OCI-LY7 (cell line): ENCODE measurements at regions not wholly inside any gene's neighbourhood (a gene's known extent, or its start where the extent isn't known, plus 50 kb on each side); places are given as distances from the start of the nearest gene placed in this dataset.

Source experiments
- BruUV-seq: library from RNA; stranded (reverse); fragments of 400-500 nt; replicated peaks from 2 replicates; lab custom pipeline; 2021; lab: Mats Ljungman, UMichigan
- CTCF ChIA-PET: fragments of 300-600 bp; sonication (Branson Sonifier 250); formaldehyde crosslinking; loops from one replicate; lab custom pipeline; 2022; ENCODE audit warnings: antibody characterized with exemption; ENCODE audit not compliant: unreplicated experiment; lab: Charles Lee
- POLR2A ChIA-PET: fragments of 300-600 bp; sonication (Branson Sonifier 250); formaldehyde crosslinking; loops from one replicate; lab custom pipeline; 2022; ENCODE audit warnings: antibody characterized with exemption; lab: Charles Lee
- DNase-seq: peaks from one replicate; pipeline ENCODE4 v3.0.0-alpha.2; 2015; ENCODE audit warnings: low spot score
- H2AFZ ChIP-seq: fragments of 200-600 bp; sonication (generic), shearing (Covaris generic); 2 replicates; pipeline ENCODE4 v1.6.1; 2014; ENCODE audit warnings: mild to moderate bottlenecking, antibody characterized with exemption, low read length, moderate library complexity
- H3K27ac ChIP-seq: fragments of 200-600 bp; sonication (generic); 2 replicates; pipeline ENCODE4 v1.5.1; 2014; ENCODE audit warnings: mixed run types, low read depth, mild to moderate bottlenecking, moderate library complexity, low read length, inconsistent platforms; ENCODE audit not compliant: poor library complexity, severe bottlenecking
- H3K36me3 ChIP-seq: fragments of 200-600 bp; sonication (generic); 2 replicates; pipeline ENCODE4 v1.6.1; 2014; ENCODE audit warnings: mild to moderate bottlenecking, antibody characterized with exemption, low read length, moderate library complexity, mixed read lengths; ENCODE audit not compliant: insufficient read depth
- H3K4me1 ChIP-seq: fragments of 200-600 bp; sonication (generic); 2 replicates; pipeline ENCODE4 v1.5.1; 2014; ENCODE audit warnings: mild to moderate bottlenecking, low read length; ENCODE audit not compliant: insufficient read depth, poor library complexity, severe bottlenecking
- H3K4me2 ChIP-seq: fragments of 200-600 bp; sonication (generic); 2 replicates; pipeline ENCODE4 v1.6.1; 2014; ENCODE audit warnings: mild to moderate bottlenecking, low read length
- H3K4me3 ChIP-seq: fragments of 200-600 bp; sonication (generic); 2 replicates; pipeline ENCODE4 v1.5.1; 2014; ENCODE audit warnings: mild to moderate bottlenecking, low read depth, low read length; ENCODE audit not compliant: poor library complexity, severe bottlenecking
- H3K79me2 ChIP-seq: fragments of 200-600 bp; sonication (generic); 2 replicates; pipeline ENCODE4 v1.6.1; 2016; ENCODE audit warnings: low read depth, mild to moderate bottlenecking, low read length, moderate library complexity, mixed read lengths; ENCODE audit not compliant: insufficient read depth
- H3K9me2 ChIP-seq: fragments of 200-600 bp; sonication (generic); 2 replicates; pipeline ENCODE4 v1.6.1; 2016; ENCODE audit warnings: mild to moderate bottlenecking, low read length, mixed read lengths; ENCODE audit not compliant: insufficient read depth
- H3K9me3 ChIP-seq: fragments of 200-600 bp; sonication (generic); 2 replicates; pipeline ENCODE4 v1.6.1; 2014; ENCODE audit warnings: mild to moderate bottlenecking, mixed run types, low read length, mixed read lengths
- H4K20me1 ChIP-seq: fragments of 200-600 bp; sonication (generic); 2 replicates; pipeline ENCODE4 v1.6.1; 2014; ENCODE audit warnings: mild to moderate bottlenecking, antibody characterized with exemption, low read length, moderate library complexity, mixed read lengths; ENCODE audit not compliant: insufficient read depth
- EZH2phosphoT487 ChIP-seq: fragments of 200-600 bp; sonication (generic); IDR thresholded peaks from 2 replicates; pipeline ENCODE4 v1.6.1; 2018; ENCODE audit warnings: low read depth, borderline replicate concordance, mild to moderate bottlenecking, mixed run types, antibody characterized with exemption, low read length, moderate library complexity, mixed read lengths
- intact Hi-C: fragments of 100-400 bp; cut with micrococcal nuclease; formaldehyde crosslinking; loops from one replicate; pipeline ENCODE4 v1.10.0; 2022; ENCODE audit not compliant: unreplicated experiment
- TF ChIP-seq, protein P1 (sequence below): fragments of 200-600 bp; sonication (generic); conservative IDR thresholded peaks from 2 replicates; pipeline ENCODE4 v1.5.1; 2014; ENCODE audit warnings: mild to moderate bottlenecking, antibody characterized with exemption, low read length, moderate library complexity, mixed read lengths

DNA sequence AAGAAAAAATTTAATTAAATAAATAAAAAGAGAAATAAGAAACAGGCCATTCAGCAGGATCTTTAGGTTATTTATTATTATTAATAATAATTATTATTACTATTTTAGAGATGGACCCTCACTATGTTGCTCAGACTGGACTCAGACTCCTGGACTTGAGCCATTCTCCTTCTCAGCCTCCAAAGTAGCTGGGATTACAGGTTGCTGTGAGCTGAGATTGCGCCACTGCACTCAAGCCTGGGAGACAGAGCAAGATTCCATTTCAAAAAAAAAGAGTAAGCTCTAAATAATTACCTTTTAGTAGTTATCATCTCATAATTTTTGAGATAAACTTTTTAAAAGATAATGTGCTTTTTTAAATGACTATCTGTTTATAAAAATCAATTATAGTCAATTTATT, 1102.8 kb upstream of the GJE1 start:
- intact Hi-C loops: no loop called here
- TF ChIP-seq, protein P1, sequence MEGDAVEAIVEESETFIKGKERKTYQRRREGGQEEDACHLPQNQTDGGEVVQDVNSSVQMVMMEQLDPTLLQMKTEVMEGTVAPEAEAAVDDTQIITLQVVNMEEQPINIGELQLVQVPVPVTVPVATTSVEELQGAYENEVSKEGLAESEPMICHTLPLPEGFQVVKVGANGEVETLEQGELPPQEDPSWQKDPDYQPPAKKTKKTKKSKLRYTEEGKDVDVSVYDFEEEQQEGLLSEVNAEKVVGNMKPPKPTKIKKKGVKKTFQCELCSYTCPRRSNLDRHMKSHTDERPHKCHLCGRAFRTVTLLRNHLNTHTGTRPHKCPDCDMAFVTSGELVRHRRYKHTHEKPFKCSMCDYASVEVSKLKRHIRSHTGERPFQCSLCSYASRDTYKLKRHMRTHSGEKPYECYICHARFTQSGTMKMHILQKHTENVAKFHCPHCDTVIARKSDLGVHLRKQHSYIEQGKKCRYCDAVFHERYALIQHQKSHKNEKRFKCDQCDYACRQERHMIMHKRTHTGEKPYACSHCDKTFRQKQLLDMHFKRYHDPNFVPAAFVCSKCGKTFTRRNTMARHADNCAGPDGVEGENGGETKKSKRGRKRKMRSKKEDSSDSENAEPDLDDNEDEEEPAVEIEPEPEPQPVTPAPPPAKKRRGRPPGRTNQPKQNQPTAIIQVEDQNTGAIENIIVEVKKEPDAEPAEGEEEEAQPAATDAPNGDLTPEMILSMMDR: no peak
- no peak for TF ChIP-seq EZH2phosphoT487
- no peak for DNase-seq
- H3K9me2 ChIP-seq: no peaks in the 10 kb centered on the region
- H3K4me3 ChIP-seq: no peak overlapping the region
- H2AFZ ChIP-seq: no peak overlapping the region
- no peak overlapping the region for H3K4me2 ChIP-seq
- no peaks in the 10 kb centered on the region for H3K36me3 ChIP-seq
- no TSS peak for BruUV-seq
- no peaks in the 10 kb centered on the region for H3K4me1 ChIP-seq
- CTCF ChIA-PET: no interaction called here
- no peaks in the 10 kb centered on the region for H3K79me2 ChIP-seq
- H3K9me3 ChIP-seq: no peaks in the 10 kb centered on the region
- POLR2A ChIA-PET: interaction anchor here (0.5 to 0.9 kb wide), 3 partner anchors 9 to 211 kb away, joined by 3 to 4 read pairs (median 3); no protein-coding TSS in a partner anchor
- no peaks in the 10 kb centered on the region for H4K20me1 ChIP-seq
- no peak overlapping the region for H3K27ac ChIP-seq

DNA sequence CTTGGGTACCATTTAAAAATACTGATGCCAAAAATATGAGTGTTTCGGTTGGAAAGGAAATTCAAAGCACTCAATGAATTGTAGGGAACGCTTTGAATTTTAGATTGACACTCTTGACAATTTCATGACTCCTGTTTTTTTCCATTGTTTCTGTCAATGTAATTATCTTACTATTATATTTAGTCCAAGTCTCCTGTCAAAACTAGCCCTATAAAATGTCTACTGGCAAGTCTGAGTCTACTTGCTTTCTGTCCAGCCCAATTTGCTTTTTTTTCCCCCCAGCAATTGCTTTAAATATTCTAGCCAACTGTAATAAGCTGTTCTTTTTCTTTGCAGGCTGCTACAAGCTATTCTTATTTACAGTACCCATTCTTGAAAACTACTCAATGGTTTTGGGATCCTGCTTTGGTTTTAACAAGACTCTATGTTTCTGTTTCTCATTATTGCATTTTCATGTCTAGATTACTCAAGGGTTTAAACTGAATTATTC, 1103.9 kb upstream of the GJE1 start:
- no peaks in the 10 kb centered on the region for H3K79me2 ChIP-seq
- H2AFZ ChIP-seq: no peak overlapping the region
- ChIA-PET CTCF (no interaction called here), POLR2A (interaction anchor here (0.7 to 0.9 kb wide), 3 partner anchors 17 to 765 kb away, joined by 3 to 4 read pairs (median 3); no protein-coding TSS in a partner anchor)
- no peak for DNase-seq
- no peak overlapping the region for H3K4me3 ChIP-seq
- no peak overlapping the region for H3K27ac ChIP-seq
- BruUV-seq: no TSS peak
- no peak for TF ChIP-seq EZH2phosphoT487
- TF ChIP-seq, protein P1: no peak
- intact Hi-C loops: no loop called here
- H3K4me2 ChIP-seq: no peak overlapping the region
- H3K9me2 ChIP-seq: no peaks in the 10 kb centered on the region
- no peaks in the 10 kb centered on the region for H3K36me3 ChIP-seq
- H3K4me1 ChIP-seq: no peaks in the 10 kb centered on the region
- no peaks in the 10 kb centered on the region for H3K9me3 ChIP-seq
- no peaks in the 10 kb centered on the region for H4K20me1 ChIP-seq

DNA sequence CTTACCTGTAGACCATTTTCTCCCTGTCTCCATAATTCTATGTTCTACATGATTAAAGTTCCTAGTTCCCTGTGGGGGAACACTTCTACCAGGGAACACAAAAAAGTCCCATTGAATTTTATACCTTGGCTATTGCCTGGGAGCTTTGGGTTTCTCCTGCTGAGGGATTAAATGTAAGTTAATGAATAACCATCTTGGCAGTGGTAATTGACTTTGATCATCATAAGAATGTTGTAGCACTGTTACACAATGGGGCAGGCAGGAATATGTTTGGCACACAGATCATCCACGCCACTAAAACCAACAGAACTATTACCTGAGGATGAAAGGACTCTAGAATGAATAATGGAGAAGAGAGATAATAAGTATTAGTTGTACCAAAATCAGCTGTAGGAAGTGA, 1106.2 kb upstream of the GJE1 start:
- Histone ChIP-seq H3K79me2 (no peaks in the 10 kb centered on the region), H3K4me1 (no peaks in the 10 kb centered on the region), H4K20me1 (no peaks in the 10 kb centered on the region), H3K27ac (no peak overlapping the region), H3K36me3 (no peaks in the 10 kb centered on the region), H3K9me3 (no peaks in the 10 kb centered on the region), H3K4me2 (no peak overlapping the region), H2AFZ (no peak overlapping the region), H3K4me3 (no peak overlapping the region), H3K9me2 (no peaks in the 10 kb centered on the region)
- CTCF ChIA-PET: no interaction called here
- POLR2A ChIA-PET: no interaction called here
- BruUV-seq: no TSS peak
- TF ChIP-seq, protein P1: no peak
- no peak for TF ChIP-seq EZH2phosphoT487
- DNase-seq: no peak
- intact Hi-C loops: no loop called here
